HEK293 (cell line): ENCODE measurements at regions not wholly inside any gene's neighbourhood (a gene's known extent, or its start where the extent isn't known, plus 50 kb on each side); places are given as distances from the start of the nearest gene placed in this dataset.

Experiments used
- REPIN1 ChIP-seq: fragments of 450-650 bp; formaldehyde crosslinking; IDR thresholded peaks from 2 replicates; pipeline ENCODE4 v1.5.1; 2017; ENCODE audit warnings: missing biosample characterization, missing genetic modification characterization, low read depth
- ZNF223 ChIP-seq: fragments of 450-650 bp; formaldehyde crosslinking; IDR thresholded peaks from 2 replicates; pipeline ENCODE4 v1.5.1; 2016; ENCODE audit warnings: missing biosample characterization, missing genetic modification characterization
- ZNF274 ChIP-seq, 2 experiments: fragments of 200-500 bp in 1 of 2; fragments of 450-650 bp in 1 of 2; sonication (Bioruptor generic) in 1 of 2; formaldehyde crosslinking in 1 of 2; IDR thresholded peaks; 2 replicates each; pipeline versions ENCODE4 v1.5.1 to v1.6.1; 2014 to 2016; ENCODE audit warnings: borderline replicate concordance in 1 of 2, inconsistent platforms in 1 of 2, low read length in 1 of 2, missing biosample characterization in 1 of 2, missing genetic modification characterization in 1 of 2
- ZNF354C ChIP-seq: fragments of 450-650 bp; formaldehyde crosslinking; IDR thresholded peaks from 2 replicates; pipeline ENCODE4 v1.5.1; 2016; ENCODE audit warnings: missing biosample characterization, missing genetic modification characterization, low read depth, borderline replicate concordance
- TF ChIP-seq, protein P1 (sequence below): fragments of 450-650 bp; formaldehyde crosslinking; IDR thresholded peaks from 2 replicates; pipeline ENCODE4 v1.5.1; 2016; ENCODE audit warnings: missing biosample characterization, missing genetic modification characterization

DNA sequence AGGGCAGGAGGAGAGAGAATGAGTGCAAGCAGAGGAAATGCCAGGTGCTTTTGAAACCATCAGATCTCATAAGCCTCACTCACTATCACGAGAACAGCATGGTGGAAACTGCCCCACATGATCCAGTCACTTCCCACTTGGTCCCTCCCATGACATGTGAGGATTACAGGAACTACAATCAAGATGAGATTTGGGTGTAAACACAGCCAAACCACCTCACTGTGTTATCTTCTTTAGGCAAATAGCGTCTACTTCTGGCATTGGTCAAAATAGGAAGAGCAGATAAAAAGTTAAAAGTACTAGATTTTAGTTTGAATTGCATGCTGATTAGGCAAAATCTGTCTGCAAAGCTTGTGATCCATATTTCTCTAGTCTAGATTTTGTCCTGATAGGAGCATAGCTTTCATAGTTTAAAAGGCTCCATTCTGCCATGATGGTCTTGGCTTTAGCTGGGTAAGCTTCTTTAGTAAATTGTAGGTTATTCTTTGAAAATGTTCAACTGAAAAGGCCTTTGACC is 267.5 kb downstream of the NKX6-1 start:
- TF ChIP-seq ZNF274 (IDR thresholded peaks at IDR 0.05; ENCODE audit: low read length) (no peak), ZNF274 (tag by site-specific recombination; IDR thresholded peaks at IDR 0.05; ENCODE audit: borderline replicate concordance) (no peak), REPIN1 (tag by site-specific recombination) (no peak), ZNF223 (no peak), ZNF354C (tag by site-specific recombination) (no peak)
- TF ChIP-seq, protein P1, sequence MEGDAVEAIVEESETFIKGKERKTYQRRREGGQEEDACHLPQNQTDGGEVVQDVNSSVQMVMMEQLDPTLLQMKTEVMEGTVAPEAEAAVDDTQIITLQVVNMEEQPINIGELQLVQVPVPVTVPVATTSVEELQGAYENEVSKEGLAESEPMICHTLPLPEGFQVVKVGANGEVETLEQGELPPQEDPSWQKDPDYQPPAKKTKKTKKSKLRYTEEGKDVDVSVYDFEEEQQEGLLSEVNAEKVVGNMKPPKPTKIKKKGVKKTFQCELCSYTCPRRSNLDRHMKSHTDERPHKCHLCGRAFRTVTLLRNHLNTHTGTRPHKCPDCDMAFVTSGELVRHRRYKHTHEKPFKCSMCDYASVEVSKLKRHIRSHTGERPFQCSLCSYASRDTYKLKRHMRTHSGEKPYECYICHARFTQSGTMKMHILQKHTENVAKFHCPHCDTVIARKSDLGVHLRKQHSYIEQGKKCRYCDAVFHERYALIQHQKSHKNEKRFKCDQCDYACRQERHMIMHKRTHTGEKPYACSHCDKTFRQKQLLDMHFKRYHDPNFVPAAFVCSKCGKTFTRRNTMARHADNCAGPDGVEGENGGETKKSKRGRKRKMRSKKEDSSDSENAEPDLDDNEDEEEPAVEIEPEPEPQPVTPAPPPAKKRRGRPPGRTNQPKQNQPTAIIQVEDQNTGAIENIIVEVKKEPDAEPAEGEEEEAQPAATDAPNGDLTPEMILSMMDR (tag by site-specific recombination) = no peak
